Neutrophil (primary cell): ENCODE measurements at regions not wholly inside any gene's neighbourhood (a gene's known extent, or its start where the extent isn't known, plus 50 kb on each side); places are given as distances from the start of the nearest gene placed in this dataset.

Experiments used
- H3K27ac ChIP-seq: fragments of 200-600 bp; sonication (generic); 2 replicates; pipeline ENCODE4 v1.5.1; 2016; ENCODE audit warnings: mild to moderate bottlenecking, moderate library complexity
- H3K27me3 ChIP-seq: fragments of 200-600 bp; sonication (generic); 2 replicates; pipeline ENCODE4 v1.6.0; 2016; ENCODE audit warnings: mild to moderate bottlenecking
- H3K36me3 ChIP-seq: fragments of 200-600 bp; sonication (generic); 2 replicates; pipeline ENCODE4 v1.5.1; 2017
- H3K4me1 ChIP-seq, 2 experiments: fragments of 200-600 bp in 1 of 2; sonication (generic) in 1 of 2; 1 replicate in 1 of 2; 2 replicates in 1 of 2; pipeline versions ENCODE4 v1.5.1 to v1.6.1; 2013 to 2016; ENCODE audit warnings: low read depth in 1 of 2, low read length in 1 of 2, mild to moderate bottlenecking in 1 of 2, moderate library complexity in 1 of 2; ENCODE audit not compliant: control insufficient read depth in 1 of 2, insufficient read depth in 1 of 2
- H3K4me3 ChIP-seq, 2 experiments: fragments of 200-600 bp in 1 of 2; sonication (generic) in 1 of 2; 1 replicate in 1 of 2; 2 replicates in 1 of 2; pipeline ENCODE4 v1.5.1; 2013 to 2016; ENCODE audit warnings: low read depth in 1 of 2, low read length in 1 of 2, mild to moderate bottlenecking in 1 of 2, moderate library complexity in 1 of 2
- H3K9me3 ChIP-seq: fragments of 200-600 bp; sonication (generic); 2 replicates; pipeline ENCODE4 v1.5.1; 2016
- TF ChIP-seq, protein P1 (sequence below): fragments of 200-600 bp; sonication (generic); IDR thresholded peaks from 2 replicates; pipeline ENCODE4 v1.5.1; 2016; ENCODE audit warnings: antibody characterized with exemption

DNA sequence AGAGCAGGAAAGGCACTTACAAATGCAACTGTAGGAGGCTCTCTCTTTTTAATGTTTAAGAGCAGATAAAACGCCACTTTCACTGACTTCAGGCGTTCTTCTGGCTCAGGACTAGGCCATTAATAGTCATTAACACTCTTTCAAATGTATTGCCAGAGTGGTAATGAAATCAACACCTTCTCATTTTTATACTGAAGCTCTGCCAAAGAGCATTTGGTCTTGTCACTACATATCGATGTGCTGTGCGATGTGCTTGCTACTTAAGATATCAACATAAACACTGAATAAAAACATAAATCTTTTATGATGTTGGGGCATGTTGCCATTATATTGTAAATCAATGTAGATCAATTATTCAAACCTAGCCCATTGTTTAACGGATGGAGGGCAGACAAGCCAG, 634.7 kb downstream of the ARL4A start:
- no peak overlapping the region for H3K4me3 ChIP-seq
- TF ChIP-seq, protein P1, sequence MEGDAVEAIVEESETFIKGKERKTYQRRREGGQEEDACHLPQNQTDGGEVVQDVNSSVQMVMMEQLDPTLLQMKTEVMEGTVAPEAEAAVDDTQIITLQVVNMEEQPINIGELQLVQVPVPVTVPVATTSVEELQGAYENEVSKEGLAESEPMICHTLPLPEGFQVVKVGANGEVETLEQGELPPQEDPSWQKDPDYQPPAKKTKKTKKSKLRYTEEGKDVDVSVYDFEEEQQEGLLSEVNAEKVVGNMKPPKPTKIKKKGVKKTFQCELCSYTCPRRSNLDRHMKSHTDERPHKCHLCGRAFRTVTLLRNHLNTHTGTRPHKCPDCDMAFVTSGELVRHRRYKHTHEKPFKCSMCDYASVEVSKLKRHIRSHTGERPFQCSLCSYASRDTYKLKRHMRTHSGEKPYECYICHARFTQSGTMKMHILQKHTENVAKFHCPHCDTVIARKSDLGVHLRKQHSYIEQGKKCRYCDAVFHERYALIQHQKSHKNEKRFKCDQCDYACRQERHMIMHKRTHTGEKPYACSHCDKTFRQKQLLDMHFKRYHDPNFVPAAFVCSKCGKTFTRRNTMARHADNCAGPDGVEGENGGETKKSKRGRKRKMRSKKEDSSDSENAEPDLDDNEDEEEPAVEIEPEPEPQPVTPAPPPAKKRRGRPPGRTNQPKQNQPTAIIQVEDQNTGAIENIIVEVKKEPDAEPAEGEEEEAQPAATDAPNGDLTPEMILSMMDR: no peak

DNA sequence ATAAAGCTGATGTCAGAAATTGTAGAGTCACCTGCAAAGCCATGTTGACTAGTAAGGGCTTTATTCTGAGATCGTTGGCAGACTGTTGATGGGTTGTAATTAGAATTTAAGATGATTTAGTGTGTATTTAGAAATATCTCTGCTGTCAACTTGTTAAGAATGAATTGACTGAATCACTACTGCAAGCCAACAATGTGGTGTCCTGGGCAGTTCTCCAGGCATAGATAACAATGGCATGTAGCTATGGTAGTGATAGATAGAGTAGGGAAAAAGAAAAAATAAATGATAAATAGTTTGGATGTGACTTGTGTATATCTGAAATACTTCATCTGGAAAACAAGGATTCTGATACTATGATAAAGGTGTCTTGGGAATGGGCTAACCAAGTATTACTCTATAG, 640.2 kb downstream of the ARL4A start:
- H3K4me3 ChIP-seq: no peak overlapping the region
- no peak overlapping the region for H3K27ac ChIP-seq
- H3K27me3 ChIP-seq: no peaks in the 10 kb centered on the region
- H3K4me1 ChIP-seq: no peaks in the 10 kb centered on the region
- H3K36me3 ChIP-seq: no peaks in the 10 kb centered on the region
- TF ChIP-seq, protein P1: no peak
- H3K9me3 ChIP-seq: no peaks in the 10 kb centered on the region

More for the DNA sequence above, 634.7 kb downstream of the ARL4A start:
- Histone ChIP-seq H3K4me1 (no peaks in the 10 kb centered on the region), H3K27ac (no peak overlapping the region), H3K27me3 (no peaks in the 10 kb centered on the region), H3K36me3 (no peaks in the 10 kb centered on the region), H3K9me3 (no peaks in the 10 kb centered on the region)

DNA sequence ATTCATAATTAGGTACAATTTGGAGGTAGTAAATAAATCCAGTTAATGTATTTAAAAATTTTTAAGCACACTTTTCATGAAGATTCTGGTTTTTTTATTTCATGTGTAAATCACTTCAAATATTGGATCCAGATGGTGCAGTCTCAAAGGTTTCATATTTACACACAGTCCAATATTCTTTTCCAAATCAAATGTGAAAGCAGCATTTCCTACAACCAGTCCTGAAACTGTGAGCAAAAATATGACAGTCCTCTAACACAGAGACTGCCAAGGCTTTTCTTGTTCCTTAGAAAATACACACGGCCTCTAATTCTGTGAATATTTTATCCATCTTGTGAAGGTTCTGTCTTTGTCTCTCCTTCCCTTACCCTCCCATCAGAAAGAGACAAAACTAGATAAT, 645.9 kb downstream of the ARL4A start:
- TF ChIP-seq, protein P1: no peak
- Histone ChIP-seq H3K36me3 (no peaks in the 10 kb centered on the region), H3K27ac (no peak overlapping the region), H3K27me3 (no peaks in the 10 kb centered on the region), H3K9me3 (no peaks in the 10 kb centered on the region), H3K4me3 (no peak overlapping the region), H3K4me1 (no peaks in the 10 kb centered on the region)

DNA sequence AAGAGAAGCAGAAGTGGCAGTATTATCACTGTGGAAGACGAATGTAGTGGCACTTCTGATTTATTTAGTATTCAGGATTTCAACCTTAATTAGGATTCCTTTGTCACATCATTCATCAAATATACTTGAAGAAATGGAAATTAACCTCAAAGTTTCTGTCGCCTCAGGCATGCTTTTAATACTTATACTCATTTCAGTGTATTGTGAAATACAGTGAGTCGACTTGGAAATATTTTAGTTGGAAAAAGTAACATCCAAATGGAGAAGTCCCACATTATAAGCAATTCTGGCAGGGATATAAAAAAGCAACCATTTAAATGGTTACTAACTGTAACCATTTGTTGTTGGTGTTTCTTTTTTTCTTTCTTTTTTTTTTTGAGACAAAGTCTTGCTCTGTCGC, 648.8 kb downstream of the ARL4A start:
- TF ChIP-seq, protein P1: no peak
- H3K27ac ChIP-seq: no peak overlapping the region

DNA sequence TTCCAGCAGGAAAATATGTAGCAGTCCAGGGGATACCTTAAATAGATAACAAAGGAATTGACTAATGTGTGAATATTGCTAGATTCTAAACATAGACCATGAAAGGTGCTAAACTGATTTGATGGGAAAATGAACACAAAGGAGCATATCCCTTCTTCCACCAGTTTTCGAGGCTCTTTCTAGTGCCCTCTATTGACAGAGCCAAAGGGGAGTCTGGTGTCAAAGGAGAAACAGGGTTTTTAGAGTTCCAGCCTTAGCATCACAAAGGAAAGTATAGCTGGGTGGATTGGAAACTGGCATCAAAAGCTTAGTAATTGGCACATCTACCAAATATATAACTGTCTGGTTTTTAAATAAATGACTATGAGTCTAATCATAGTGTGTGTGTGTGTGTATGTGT, 636.8 kb downstream of the ETV1 start:
- Histone ChIP-seq H3K9me3 (no peaks in the 10 kb centered on the region), H3K27ac (no peak overlapping the region), H3K36me3 (no peaks in the 10 kb centered on the region), H3K4me1 (no peaks in the 10 kb centered on the region), H3K27me3 (no peaks in the 10 kb centered on the region), H3K4me3 (no peak overlapping the region)
- TF ChIP-seq, protein P1: no peak

More for the DNA sequence above, 648.8 kb downstream of the ARL4A start:
- Histone ChIP-seq H3K9me3 (no peaks in the 10 kb centered on the region), H3K4me3 (no peak overlapping the region), H3K4me1 (no peaks in the 10 kb centered on the region), H3K36me3 (no peaks in the 10 kb centered on the region), H3K27me3 (no peaks in the 10 kb centered on the region)

DNA sequence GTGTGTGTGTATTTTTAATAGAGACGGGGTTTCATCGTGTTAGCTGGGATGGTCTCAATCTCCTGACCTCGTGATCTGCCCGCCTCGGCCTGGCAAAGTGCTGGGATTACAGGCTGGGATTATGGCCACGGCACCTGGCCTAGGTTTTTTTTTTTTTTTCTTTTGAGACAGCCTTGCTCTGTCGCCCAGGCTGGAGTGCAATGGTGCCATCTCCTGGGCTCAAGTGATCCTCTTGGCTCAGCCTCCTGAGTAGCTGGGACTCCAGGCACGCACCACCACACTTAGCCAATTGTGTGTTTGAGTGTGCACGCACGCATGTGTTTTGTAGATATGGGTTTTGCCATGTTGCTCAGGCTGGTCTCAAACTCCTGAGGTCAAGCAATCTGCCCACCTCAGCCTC, 629.8 kb downstream of the ETV1 start:
- Histone ChIP-seq H3K9me3 (no peaks in the 10 kb centered on the region), H3K4me1 (no peaks in the 10 kb centered on the region), H3K36me3 (no peaks in the 10 kb centered on the region), H3K4me3 (no peak overlapping the region), H3K27me3 (no peaks in the 10 kb centered on the region), H3K27ac (no peak overlapping the region)
- TF ChIP-seq, protein P1: no peak
